ENCODE measurements at regions not wholly inside any gene's neighbourhood (a gene's known extent, or its start where the extent isn't known, plus 50 kb on each side); places are given as distances from the start of the nearest gene placed in this dataset.
"Not testable (repeated sequence)": the region's sequence is repeated elsewhere in the genome, so short reads cannot be mapped to it uniquely, and the experiment has no call there.

DNA sequence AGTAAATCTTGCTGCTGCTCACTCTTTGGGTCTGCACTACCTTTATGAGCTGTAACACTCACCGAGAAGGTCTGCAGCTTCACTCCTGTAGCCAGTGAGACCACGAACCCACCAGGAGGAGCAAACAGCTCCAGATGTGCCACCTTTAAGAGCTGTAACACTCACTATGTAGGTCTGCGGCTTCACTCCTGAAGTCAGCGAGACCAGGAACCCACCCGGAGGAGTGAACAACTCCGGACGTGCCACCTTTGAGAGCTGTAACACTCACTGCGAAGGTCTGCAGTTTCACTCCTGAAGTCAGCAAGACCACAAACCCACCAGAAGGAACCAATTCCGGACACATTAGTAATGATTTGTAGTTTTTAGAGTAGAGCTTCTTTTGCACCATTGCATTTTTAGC lies 481.9 kb downstream of the PCDH7 start:
- not testable (repeated sequence) for DNase-seq

DNA sequence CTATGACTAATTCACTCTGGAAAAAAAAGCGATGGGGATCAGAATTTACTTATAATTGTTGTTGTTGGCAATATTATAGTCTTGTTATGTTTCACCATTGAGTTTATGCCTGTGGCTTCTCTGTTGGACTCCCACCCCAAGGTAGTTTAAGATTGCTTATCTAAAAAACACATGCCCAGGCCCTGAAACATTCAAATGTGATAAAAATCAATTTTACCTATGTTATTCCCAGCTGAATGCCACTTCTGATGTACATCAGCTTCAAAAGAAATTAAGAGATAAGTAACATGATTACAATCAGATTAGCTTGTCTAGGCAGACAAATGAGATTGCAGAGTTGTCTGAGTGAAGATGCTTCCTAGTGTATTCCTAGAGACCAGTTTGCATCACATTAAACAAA lies 484.7 kb downstream of the PCDH7 start:
- no peak for DNase-seq

DNA sequence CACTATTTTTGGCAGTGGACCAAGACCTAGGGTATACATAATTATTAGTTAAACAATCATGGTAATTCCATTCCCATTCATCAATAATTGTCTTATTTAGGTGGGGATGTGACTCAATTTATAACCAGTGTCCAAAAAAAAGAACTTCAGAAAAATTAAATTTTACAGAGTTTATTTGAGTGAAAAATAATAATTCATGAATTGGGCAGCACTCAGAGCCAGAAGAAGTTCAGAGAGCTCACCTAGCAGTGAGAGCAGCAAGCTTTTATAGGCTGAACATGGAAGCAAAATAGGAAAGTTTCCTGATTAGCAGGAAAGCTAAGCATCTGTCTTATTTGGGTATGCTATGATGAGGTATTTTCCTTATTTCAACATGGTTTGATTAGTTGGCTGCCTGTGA lies 500.8 kb downstream of the PCDH7 start:
- DNase-seq, result no peak

DNA sequence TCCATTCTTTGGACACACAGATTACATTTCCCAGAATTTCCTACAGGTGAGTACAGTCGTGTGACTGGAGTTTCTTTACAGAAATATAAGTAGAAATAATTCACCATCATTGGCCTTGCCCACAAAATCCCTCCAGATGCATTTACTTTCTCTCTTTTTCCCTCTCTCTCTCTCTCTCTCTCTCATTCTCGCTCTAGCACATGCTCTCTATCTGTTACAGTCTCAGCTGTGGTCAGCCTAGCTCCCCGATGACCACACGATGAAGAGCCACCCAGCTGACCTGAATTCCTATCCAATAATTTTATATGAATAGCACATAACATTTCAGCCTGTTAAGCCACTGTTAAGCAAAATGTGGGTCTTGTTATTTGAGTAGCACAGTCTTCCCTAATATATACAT lies 507.9 kb downstream of the PCDH7 start:
- no peak for DNase-seq

DNA sequence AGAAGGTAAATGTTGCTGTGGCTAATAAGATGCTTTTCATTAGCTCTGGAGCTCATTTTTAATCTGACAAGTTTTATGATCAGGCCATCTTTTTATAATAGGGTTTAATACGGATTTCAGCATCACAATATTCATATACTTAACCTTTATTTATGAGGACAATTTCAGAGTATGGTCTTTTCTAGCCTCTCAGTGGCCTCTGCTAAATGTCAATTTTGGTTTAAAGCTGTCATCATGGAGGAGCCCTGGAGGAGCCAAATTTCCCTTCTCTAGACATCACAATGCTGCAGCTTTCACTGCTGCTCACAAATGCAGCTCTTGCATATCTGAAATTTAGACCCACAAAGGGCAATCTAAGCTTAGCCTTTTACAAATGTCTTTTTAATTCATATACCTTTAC lies 510.4 kb downstream of the PCDH7 start:
- DNase-seq, result no peak

DNA sequence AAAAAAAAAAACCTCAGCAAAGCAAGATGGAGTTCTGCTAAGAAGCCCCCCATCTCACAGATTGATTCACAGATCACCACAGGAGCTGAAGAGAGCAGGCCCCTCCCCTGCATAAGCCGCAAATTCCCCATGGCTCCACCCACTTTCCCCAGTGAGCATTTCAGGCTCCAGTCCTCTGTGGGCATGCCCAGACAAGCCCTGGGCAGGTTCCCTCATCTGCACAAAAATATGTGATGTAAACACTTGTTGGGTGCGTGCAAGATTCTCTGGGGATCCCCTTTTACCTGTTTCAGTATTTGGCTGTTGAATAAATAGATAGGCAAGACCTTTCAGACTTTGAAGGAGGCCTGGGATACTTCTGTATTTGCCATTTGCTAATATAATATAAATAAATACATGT lies 514.3 kb downstream of the PCDH7 start:
- DNase-seq, result no peak

DNA sequence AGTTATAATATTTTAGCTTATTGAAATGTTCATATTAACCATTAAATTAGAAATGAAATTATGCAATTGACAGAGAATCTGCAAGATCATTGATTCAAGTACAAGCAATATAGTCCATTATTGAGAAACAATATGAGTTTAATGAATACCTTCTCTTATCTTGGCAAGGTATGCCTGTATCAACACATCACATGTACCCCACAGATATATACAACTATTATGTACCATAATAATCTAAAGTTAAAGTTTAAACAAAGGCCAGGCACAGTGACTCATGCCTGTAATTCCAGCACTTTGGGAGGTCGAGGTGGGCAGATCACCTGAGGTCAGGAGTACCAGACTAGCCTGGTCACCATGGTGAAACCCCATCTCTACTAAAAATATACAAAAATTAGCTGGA lies 514.7 kb downstream of the PCDH7 start:
- DNase-seq, result no peak

DNA sequence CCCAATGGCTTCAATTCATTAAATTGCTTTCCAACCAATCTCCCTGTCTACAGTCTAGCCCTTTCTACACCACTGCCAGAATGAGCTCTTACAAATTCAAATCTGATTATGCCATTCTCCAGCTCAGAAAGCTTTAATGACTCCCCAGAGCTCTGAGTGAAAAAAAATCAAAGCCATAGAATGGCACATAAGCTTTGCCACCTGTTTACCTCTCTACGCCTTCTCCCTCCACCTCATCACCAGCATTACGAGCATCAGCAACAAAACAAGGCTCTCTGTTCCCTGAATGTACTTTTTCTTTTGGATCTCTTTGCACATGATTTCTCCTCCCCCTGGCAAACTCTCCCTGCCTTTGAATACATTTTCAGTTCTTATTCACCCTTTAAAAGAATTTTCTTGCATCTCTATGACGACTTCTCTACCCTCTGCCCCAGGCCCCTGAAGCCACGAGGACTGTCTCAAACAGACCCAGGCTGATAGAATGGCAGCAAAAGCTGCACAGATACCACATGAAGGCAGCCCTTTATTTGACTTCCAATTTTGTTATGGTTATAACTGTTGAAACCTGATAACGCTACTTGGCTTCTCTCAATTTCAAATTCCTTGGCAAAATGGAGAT lies 516.0 kb downstream of the PCDH7 start:
- no peak for DNase-seq

DNA sequence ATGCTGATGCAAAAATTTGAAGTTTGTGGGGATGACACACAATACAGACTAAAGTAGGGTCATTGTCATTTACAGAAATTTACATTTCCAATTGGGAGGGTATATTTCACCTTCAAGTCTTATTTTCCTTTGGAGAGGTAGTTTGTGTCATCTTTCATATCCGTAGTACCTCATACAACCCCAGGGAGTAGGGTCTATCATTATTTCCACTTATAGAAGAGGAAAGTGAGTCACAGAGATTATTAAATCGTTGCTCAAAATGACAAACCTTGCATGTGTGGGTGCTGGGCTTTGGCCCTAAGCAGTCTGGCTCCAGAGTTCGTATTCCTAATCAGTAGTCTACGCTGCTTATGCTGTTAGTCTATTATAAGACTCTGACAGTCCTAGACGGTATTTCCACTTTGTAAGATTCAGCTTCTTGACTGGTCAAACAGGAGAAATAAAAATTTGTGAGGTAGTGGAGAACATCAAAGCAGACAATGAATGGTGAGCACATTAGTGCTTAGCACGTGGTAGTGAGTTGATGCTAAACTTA lies 516.5 kb downstream of the PCDH7 start:
- no peak for DNase-seq

DNA sequence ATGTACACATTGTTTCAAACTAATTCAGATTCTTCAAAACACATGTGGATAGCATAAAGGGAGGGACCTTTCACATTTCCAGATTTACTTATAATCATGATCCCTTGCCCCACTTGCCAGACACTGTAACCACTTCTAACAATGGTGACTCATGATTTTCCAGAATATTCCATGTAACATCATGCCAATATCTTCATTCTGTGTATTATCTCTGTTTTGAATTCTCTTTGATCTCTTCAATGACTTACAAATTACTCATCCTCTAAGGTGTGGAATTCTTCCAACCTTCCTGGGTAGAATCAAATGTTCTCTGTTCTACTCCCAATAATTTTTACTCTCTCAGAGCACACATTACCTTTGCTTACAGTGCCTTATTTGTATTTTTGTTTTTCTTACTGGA lies 517.1 kb downstream of the PCDH7 start:
- no peak for DNase-seq

DNA sequence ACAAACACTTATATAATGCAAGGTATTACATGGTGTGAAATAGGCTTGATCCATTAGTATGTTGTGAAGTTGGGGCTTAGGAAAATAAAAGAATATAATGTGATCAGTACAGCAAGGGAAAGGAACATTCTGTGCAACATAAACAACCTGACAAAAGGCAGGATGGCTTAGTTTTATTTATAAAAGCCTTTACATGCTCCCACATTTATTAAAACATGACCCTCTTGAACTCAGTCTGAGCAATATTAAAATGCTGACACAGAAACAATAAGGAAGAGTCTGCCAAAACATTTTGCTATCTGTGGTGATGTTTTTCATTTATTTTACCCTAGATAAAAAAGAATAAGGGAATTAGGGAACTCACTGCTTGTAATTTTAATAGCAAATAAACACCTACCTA lies 519.7 kb downstream of the PCDH7 start:
- no peak for DNase-seq

DNA sequence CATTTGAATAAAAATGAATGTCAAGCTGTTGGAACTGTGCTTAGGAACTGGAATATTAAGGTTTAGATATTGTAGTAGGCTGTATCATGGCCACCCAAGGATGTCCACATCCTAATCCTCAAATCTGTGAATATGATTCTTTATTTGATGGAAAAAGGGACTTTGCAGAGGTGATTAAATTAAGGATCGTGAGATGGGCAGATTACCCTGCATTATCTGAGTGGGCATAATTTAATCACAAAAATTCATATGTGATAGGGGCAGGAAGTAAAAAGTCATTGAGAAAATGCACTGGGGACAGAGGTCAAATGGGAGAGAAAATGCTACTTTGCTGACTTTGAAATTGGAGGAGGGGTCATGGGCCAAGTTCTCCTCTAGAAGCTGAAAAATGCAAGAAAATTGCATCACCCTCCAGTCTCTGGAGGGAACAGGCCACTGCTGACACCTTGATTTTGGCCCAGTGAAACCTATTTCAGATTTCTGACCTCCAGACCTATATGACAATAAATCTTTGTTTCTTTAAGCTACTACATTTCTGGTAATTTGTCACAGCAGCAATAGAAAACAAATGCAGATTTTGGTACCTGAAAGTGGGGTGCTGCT lies 521.4 kb downstream of the PCDH7 start:
- DNase-seq, result no peak

DNA sequence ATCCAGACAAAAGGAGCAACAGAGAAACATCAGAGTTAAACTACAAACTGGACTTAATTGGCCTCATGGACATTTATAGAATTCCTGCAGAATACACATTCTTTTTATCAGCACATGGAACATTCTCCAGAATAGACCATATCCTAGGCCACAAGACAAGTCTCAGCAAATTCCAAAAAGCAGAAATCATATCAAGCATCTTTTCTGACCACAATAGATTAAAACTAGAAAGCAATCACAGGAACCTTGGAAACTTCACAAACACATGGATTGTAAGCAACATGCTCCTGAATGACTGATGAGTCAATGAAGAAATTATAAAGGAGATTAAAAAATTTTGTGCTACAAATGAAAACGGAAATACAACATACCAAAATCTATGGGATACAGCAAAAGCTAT lies 526.7 kb downstream of the PCDH7 start:
- DNase-seq, result no peak

DNA sequence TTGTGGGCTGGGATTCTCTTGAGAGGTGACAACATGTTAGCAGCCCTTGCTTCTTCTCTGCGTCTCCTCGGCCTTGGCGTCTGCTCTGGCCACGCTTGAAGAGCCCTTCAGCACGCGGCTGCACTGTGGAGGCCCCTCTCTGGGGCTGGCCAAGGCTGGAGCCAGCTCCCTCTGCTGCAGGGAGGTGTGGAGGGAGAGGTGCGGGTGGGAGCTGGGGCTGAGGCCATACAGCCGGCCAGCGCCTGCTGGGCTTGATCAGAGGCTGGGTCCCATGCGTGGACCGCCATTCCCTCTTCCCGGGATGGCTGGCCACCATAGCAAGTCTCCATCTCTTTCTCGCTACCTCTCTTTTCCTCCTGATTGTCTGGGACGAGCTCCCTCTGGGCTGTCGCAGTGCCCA lies 539.0 kb downstream of the PCDH7 start:
- DNase-seq, result no peak

DNA sequence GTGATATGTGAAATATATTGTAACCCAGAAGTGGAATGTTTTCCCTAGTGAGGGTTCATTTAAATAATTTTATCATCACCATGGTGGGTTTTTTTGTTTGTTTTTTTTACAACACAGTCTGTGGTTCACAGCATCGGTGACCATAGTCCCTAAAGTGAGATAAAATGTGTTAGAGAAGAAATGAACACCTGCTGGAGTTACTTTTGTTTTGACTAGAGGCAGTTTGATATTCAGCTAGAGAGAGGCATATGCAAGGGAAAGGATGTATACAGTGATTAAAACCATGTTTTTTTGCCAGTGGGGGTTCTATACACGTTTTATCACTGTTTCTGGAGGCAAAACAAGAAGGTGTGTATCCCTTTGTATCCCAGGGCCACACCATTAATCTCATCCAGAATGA lies 541.5 kb downstream of the PCDH7 start:
- no peak for DNase-seq

DNA sequence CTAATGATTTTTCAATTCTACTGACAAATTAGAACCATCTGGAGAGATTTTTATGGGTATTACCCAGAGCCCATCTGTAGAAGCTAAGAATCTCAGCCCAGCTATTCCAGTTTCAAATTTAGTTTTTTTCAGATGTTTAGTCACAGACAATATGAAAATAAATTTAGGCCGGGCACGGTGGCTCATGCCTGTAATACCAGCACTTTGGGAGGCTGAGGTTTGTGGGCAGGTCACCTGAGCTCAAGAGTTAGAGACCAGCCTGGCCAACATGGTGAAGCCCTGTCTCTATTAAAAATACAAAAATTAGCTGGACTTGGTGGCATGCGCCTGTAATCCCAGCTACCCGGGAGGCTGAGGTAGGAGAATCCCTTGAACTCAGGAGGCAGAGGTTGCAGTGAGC lies 545.9 kb downstream of the PCDH7 start:
- not testable (repeated sequence) for DNase-seq

DNA sequence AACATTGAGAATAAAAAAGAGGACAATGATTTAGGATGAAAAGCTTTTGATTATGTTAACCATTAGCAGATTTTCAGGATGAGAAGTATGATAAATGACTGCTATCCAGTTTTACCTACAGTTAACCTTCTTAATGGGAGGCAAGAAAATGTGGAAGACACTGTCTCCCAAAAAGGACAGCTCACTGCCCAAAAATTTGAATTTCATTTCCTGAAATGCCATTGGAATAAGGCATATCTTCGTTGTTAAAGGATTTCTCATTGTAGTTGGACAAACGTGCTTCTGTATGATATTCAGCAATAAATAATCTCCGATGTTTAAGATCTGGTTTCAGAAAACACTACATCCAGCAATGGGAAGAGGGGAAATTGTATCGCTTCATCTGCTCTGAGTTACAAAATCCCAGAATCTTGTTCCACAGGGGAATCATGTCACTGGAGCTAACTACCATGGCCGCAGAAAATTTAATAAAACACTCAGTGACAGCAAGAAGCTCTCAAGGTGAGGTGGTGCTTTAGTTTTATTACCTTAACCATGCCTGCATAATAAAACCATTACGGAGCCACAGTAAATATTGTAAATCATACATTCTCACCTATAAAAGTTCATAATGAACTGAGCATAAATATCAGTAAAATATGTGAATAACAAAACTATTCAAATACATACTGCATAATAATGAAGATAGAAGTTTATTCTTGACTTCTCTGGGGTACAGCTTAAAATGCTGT lies 552.3 kb downstream of the PCDH7 start:
- no peak for DNase-seq

DNA sequence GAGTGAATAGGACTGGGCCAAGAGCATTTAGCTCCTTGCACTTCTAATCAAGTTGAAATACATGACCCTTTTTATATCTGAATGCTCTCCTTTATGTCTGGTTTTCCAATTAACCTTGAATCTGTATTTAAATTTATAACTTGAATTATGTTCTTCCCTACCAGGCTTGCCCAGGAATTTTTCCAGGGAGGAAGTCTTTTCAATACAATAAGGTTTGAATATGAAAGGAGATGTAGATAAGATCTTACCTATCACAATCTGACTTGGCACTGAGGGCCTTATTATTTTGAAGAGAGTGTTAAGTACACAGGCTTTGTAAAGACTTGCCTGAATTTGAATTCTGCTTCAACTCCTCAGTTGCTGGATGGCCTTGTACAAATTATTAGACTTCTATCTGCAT lies 555.7 kb downstream of the PCDH7 start:
- no peak for DNase-seq

DNA sequence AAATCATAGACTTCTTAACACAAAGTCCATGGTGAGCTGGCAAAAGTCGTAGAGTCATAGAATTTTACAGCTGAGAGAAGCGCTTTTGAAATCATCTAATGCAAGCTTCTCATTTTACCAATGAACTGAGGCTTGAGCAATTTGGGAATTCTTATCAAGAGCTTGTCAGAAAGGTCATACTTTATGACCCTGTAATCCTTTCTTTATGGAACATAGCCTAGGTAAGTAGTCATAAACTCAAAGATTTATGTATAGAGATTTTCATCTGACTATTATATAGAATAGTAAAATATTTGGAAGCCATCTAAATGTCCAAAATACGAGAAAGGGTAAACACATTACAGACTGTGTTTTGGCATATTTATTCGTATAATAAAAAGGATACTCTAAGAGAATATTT lies 563.5 kb downstream of the PCDH7 start:
- no peak for DNase-seq

DNA sequence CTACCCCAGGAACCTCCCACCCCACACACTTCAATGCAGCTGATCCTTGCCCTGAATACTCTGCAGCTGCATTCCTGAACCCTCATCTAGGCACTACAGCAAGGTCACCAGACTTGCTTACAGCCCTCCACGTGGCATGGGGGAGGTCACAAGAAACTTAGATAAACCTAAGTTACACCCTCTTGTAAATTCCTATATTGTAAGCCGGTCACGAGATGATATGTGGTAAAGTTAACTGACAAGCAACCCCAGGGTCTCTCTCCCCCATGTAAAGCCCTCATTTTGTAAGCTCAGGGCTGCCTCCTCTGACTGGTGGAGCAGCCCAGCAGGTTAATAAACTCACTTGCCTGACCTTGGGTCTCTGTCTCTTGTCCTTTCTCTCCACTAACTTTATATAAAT lies 570.7 kb downstream of the PCDH7 start:
- no peak for DNase-seq

DNA sequence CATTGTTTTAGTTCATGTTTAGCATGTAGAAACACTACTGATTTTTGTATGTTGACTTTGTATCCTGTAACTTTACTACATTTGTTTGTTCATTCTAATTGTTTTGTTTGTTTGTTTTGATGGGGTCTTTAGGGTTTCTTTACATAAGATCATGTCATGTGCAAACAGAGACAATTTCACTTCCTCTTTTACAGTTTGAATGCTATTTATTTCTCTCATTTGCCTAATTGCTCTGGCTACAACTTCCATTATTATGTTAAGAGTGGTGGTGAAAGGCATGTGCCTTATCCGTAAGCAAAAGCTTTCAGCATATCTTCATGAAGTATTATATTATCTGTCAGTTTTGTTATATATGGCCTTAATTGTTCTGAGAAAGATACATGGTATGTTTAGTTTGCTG lies 571.1 kb downstream of the PCDH7 start:
- no peak for DNase-seq

DNA sequence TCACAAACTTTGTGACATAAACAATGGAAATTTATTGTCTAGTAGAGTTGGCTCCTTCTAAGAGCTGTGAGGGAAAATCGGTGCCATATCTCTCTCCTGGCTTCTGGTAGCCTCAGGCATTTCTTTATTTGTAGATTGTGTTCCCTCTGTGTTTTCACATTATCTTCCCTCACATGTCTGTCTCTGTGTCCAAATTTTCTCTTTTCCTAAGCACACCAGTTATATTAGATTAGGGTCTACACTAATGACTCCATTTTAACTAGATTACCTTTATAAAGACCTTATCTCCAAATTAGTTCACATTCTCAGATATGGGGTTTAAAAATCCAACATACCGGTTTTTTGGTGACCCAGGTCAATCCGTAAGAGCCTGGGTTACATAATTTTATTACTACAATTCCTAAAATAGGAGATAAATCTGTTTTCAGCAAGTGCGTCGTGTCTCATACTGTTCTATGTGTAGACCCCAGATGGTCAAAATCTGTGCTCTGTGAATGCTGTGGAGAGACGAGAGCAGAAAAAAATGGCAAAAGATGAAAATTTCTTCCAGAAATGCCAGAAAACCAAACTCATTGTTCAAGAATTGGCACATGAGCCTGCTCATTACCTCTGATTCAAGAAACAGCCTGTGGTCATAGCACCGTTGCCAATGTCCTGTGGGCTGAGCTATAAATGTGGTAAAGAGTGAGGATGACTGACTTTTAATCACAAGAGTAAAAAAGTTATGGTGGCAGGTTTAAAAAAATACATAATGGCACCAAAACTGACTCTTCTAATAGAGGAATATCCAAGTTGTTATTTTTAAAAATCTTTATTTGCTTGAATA lies 574.7 kb downstream of the PCDH7 start:
- DNase-seq, result no peak

DNA sequence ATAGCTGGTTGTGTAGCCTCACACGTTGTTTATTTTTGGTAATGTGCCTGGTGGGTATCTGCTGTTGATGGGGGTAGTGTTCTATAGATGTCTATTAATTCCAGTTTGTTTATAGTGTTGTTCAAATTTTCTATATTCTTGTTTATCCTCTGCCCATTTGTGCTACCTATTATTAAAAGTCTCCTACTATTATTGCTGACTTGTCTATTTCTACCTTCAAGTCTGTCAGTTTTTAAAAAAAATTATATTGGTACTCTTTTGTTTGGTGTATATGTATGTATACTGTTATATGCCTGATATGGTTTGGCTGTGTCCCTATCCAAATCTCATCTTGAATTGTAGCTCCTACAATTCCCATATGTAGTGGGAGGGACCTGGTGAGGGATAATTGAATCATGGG lies 578.6 kb downstream of the PCDH7 start:
- DNase-seq, result no peak

DNA sequence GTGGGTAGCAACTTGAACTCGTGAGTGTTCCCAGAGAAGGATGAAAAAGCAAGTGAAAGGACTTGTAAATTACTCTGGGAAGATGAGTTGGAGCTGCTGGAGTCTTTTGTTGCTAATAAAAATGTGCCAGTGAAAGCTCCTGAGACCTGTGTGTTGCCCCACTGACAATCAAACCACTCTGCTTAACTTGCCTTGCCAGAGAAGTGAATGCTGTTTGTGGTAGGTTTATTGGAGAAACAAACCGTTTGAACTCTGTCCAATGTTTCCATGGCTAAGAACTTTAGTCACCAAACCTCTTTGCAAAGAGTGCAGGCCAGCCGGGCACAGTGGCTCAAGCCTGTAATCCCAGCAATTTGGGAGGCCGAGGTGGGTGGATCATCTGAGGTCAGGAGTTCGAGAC lies 586.9 kb downstream of the PCDH7 start:
- DNase-seq, result no peak

Data from GOT3 (cell line).